ENCODE measurements at regions not wholly inside any gene's neighbourhood (a gene's known extent, or its start where the extent isn't known, plus 50 kb on each side); places are given as distances from the start of the nearest gene placed in this dataset.

GRCh38 chr2:239516954-239517305 is 116.1 kb upstream of the HDAC4 start:
- H3K4me1 Mint-ChIP-seq: no peaks in the 10 kb centered on the region
- no peak overlapping the region for H3K4me3 Mint-ChIP-seq
- DNase-seq: no peak
- ChIA-PET POLR2A (no interaction called here), CTCF (no interaction called here)
- no peak overlapping the region for H3K4me3 ChIP-seq (ENCODE audit: low read length)
- H3K9me3 Mint-ChIP-seq: peaks cover 0 to 4% (median 2%) of the 10 kb centered on the region in 5 donors
- H3K36me3 ChIP-seq (ENCODE audit: insufficient read depth, low read length): no peaks in the 10 kb centered on the region
- no peaks in the 10 kb centered on the region for H3K27me3 ChIP-seq (ENCODE audit: insufficient read depth, low read length, poor library complexity, severe bottlenecking)
- peak overlapping the region in 1 of 8 donors; percentile 51 for H3K27ac Mint-ChIP-seq
- peaks cover 0 to 2% of the 10 kb centered on the region in 2 donors for H3K27me3 Mint-ChIP-seq
- H3K4me1 ChIP-seq (ENCODE audit: insufficient read depth, low read length): no peaks in the 10 kb centered on the region
- H3K27ac ChIP-seq (ENCODE audit: low read depth, low read length): no peak overlapping the region
- H3K36me3 Mint-ChIP-seq: no peaks in the 10 kb centered on the region
- H3K9me3 ChIP-seq (ENCODE audit: low read length): no peaks in the 10 kb centered on the region

- Histone ChIP-seq H3K9me3 (ENCODE audit: low read length) (no peaks in the 10 kb centered on the region), H3K4me1 (ENCODE audit: insufficient read depth, low read length) (no peaks in the 10 kb centered on the region), H3K27me3 (ENCODE audit: insufficient read depth, low read length, poor library complexity, severe bottlenecking) (no peaks in the 10 kb centered on the region), H3K4me3 (ENCODE audit: low read length) (no peak overlapping the region), H3K27ac (ENCODE audit: low read depth, low read length) (no peak overlapping the region), H3K36me3 (ENCODE audit: insufficient read depth, low read length) (no peaks in the 10 kb centered on the region)
- no peaks in the 10 kb centered on the region for H3K36me3 Mint-ChIP-seq
- H3K4me1 Mint-ChIP-seq: no peaks in the 10 kb centered on the region
- ChIA-PET POLR2A (no interaction called here), CTCF (no interaction called here)
- peaks cover 0 to 6% (median 2%) of the 10 kb centered on the region in 5 donors for H3K9me3 Mint-ChIP-seq
- no peak overlapping the region for H3K27ac Mint-ChIP-seq
- no peak overlapping the region for H3K4me3 Mint-ChIP-seq
- H3K27me3 Mint-ChIP-seq: peaks cover 0 to 2% of the 10 kb centered on the region in 2 donors
- DNase-seq: no peak
Observed at GRCh38 chr2:239516286-239516953, 115.6 kb upstream of the HDAC4 start.

DNA sequence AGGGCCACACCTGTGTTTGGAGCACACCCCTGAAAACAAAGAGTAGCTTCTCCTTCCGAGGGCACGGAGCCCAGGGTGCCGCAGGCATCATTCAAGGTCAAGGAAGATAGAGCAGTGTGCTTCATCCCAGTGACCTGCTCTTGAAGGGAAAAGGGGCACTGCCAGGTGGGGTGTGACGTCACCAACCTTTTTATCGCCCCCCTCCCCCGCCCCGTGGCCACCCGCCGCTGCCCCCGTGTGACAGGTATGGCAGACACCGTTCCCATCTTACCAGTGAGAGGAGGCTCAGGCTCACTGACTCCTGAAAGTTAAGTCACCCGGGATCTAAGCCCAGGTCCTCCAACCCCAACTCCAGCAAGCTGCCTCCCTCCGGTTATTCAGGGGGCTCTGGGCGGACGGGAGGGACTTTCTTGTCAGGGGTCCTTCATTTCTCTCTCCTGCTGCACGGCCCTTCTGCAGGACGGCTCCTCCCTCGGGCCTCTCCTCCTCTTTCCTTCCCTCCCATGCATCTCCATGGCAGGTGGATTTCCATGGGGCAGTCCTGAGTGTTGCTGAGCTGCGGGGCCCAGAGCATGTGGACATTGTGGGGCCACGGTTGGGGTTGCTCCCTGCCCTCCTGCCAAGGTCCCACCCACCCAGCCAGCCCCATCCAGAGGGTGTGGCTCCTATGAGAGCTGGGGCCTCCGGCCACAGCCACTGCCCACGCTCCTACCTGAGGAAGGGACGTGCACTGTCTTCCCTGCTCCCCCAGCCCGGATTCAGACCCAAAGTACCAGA is 114.1 kb upstream of the HDAC4 start:
- Histone ChIP-seq H3K9me3 (ENCODE audit: low read length) (no peaks in the 10 kb centered on the region), H3K27me3 (ENCODE audit: insufficient read depth, low read length, poor library complexity, severe bottlenecking) (no peaks in the 10 kb centered on the region), H3K4me1 (ENCODE audit: insufficient read depth, low read length) (no peaks in the 10 kb centered on the region), H3K36me3 (ENCODE audit: insufficient read depth, low read length) (no peaks in the 10 kb centered on the region), H3K27ac (ENCODE audit: low read depth, low read length) (no peak overlapping the region), H3K4me3 (ENCODE audit: low read length) (no peak overlapping the region)
- ChIA-PET CTCF (no interaction called here), POLR2A (no interaction called here)
- no peak for DNase-seq
- peaks cover 0 to 6% (median 2%) of the 10 kb centered on the region in 5 donors for H3K9me3 Mint-ChIP-seq
- H3K36me3 Mint-ChIP-seq: no peaks in the 10 kb centered on the region
- H3K27me3 Mint-ChIP-seq: peaks cover 0 to 2% of the 10 kb centered on the region in 2 donors
- no peak overlapping the region for H3K4me3 Mint-ChIP-seq
- no peak overlapping the region for H3K27ac Mint-ChIP-seq
- H3K4me1 Mint-ChIP-seq: no peaks in the 10 kb centered on the region

- Mint-ChIP-seq H3K36me3 (no peaks in the 10 kb centered on the region), H3K4me1 (no peaks in the 10 kb centered on the region), H3K9me3 (peaks cover 0 to 8% (median 2%) of the 10 kb centered on the region in 5 donors), H3K4me3 (no peak overlapping the region), H3K27me3 (peaks cover 0 to 3% of the 10 kb centered on the region in 2 donors), H3K27ac (no peak overlapping the region)
- no peak overlapping the region for H3K27ac ChIP-seq (ENCODE audit: low read depth, low read length)
- POLR2A ChIA-PET: no interaction called here
- no peaks in the 10 kb centered on the region for H3K36me3 ChIP-seq (ENCODE audit: insufficient read depth, low read length)
- no peaks in the 10 kb centered on the region for H3K4me1 ChIP-seq (ENCODE audit: insufficient read depth, low read length)
- no peaks in the 10 kb centered on the region for H3K27me3 ChIP-seq (ENCODE audit: insufficient read depth, low read length, poor library complexity, severe bottlenecking)
- CTCF ChIA-PET: no interaction called here
- no peak for DNase-seq
- H3K9me3 ChIP-seq (ENCODE audit: low read length): no peaks in the 10 kb centered on the region
- no peak overlapping the region for H3K4me3 ChIP-seq (ENCODE audit: low read length)
Observed at GRCh38 chr2:239512054-239512453, 111.2 kb upstream of the HDAC4 start.

GRCh38 chr2:239509373-239510143 is 108.7 kb upstream of the HDAC4 start:
- H3K4me1 Mint-ChIP-seq: no peaks in the 10 kb centered on the region
- peaks cover 0 to 3% of the 10 kb centered on the region in 2 donors for H3K27me3 Mint-ChIP-seq
- H3K36me3 Mint-ChIP-seq: no peaks in the 10 kb centered on the region
- H3K9me3 Mint-ChIP-seq: peaks cover 0 to 8% (median 2%) of the 10 kb centered on the region in 5 donors
- no peak for DNase-seq
- H3K4me1 ChIP-seq (ENCODE audit: insufficient read depth, low read length): no peaks in the 10 kb centered on the region
- no peak overlapping the region for H3K4me3 Mint-ChIP-seq
- no peak overlapping the region for H3K27ac ChIP-seq (ENCODE audit: low read depth, low read length)
- no peaks in the 10 kb centered on the region for H3K27me3 ChIP-seq (ENCODE audit: insufficient read depth, low read length, poor library complexity, severe bottlenecking)
- H3K36me3 ChIP-seq (ENCODE audit: insufficient read depth, low read length): no peaks in the 10 kb centered on the region
- H3K27ac Mint-ChIP-seq: no peak overlapping the region
- no peaks in the 10 kb centered on the region for H3K9me3 ChIP-seq (ENCODE audit: low read length)
- CTCF ChIA-PET: no interaction called here
- POLR2A ChIA-PET: no interaction called here
- H3K4me3 ChIP-seq (ENCODE audit: low read length): no peak overlapping the region

DNA sequence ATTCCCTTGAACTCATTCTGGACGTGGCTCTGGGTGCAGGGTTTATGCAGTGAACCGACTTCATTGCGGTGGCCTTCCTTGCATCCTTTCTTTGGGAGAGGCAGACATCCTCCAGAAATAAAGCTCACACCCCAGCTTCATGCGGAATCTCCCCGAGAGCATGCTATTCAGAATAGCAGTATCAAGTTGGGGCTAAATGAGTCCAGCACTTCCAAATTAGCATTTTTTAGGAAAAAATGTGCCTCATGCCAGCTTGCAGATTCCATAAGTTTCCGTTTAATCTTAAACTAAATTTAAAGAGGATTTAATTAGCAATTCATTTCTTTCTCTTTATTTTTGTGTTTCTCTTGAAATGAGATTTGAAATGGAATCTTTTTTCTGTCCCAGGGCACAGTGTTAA is 107.4 kb upstream of the HDAC4 start:
- Histone ChIP-seq H3K4me1 (ENCODE audit: insufficient read depth, low read length) (no peaks in the 10 kb centered on the region), H3K27ac (ENCODE audit: low read depth, low read length) (no peak overlapping the region), H3K27me3 (ENCODE audit: insufficient read depth, low read length, poor library complexity, severe bottlenecking) (no peaks in the 10 kb centered on the region), H3K9me3 (ENCODE audit: low read length) (no peaks in the 10 kb centered on the region), H3K4me3 (ENCODE audit: low read length) (no peak overlapping the region), H3K36me3 (ENCODE audit: insufficient read depth, low read length) (no peaks in the 10 kb centered on the region)
- no peaks in the 10 kb centered on the region for H3K36me3 Mint-ChIP-seq
- DNase-seq: no peak
- ChIA-PET CTCF (no interaction called here), POLR2A (no interaction called here)
- no peaks in the 10 kb centered on the region for H3K4me1 Mint-ChIP-seq
- peaks cover 0 to 8% (median 2%) of the 10 kb centered on the region in 5 donors for H3K9me3 Mint-ChIP-seq
- H3K4me3 Mint-ChIP-seq: no peak overlapping the region
- peaks cover 0 to 3% of the 10 kb centered on the region in 2 donors for H3K27me3 Mint-ChIP-seq
- H3K27ac Mint-ChIP-seq: no peak overlapping the region

GRCh38 chr2:239507576-239508258 is 106.9 kb upstream of the HDAC4 start:
- Histone ChIP-seq H3K4me1 (ENCODE audit: insufficient read depth, low read length) (no peaks in the 10 kb centered on the region), H3K36me3 (ENCODE audit: insufficient read depth, low read length) (no peaks in the 10 kb centered on the region), H3K4me3 (ENCODE audit: low read length) (no peak overlapping the region), H3K27ac (ENCODE audit: low read depth, low read length) (no peak overlapping the region), H3K9me3 (ENCODE audit: low read length) (no peaks in the 10 kb centered on the region), H3K27me3 (ENCODE audit: insufficient read depth, low read length, poor library complexity, severe bottlenecking) (no peaks in the 10 kb centered on the region)
- H3K27ac Mint-ChIP-seq: no peak overlapping the region
- ChIA-PET CTCF (no interaction called here), POLR2A (no interaction called here)
- H3K27me3 Mint-ChIP-seq: peaks cover 0 to 3% of the 10 kb centered on the region in 2 donors
- no peaks in the 10 kb centered on the region for H3K4me1 Mint-ChIP-seq
- no peaks in the 10 kb centered on the region for H3K36me3 Mint-ChIP-seq
- no peak overlapping the region for H3K4me3 Mint-ChIP-seq
- H3K9me3 Mint-ChIP-seq: peaks cover 0 to 8% (median 0%) of the 10 kb centered on the region in 5 donors
- no peak for DNase-seq

GRCh38 chr2:239506961-239507360 is 106.1 kb upstream of the HDAC4 start:
- Mint-ChIP-seq H3K27me3 (peaks cover 3% of the 10 kb centered on the region in 2 donors), H3K27ac (no peak overlapping the region), H3K36me3 (no peaks in the 10 kb centered on the region), H3K4me3 (no peak overlapping the region), H3K9me3 (peaks cover 0 to 5% (median 0%) of the 10 kb centered on the region in 5 donors), H3K4me1 (no peaks in the 10 kb centered on the region)
- Histone ChIP-seq H3K36me3 (ENCODE audit: insufficient read depth, low read length) (no peaks in the 10 kb centered on the region), H3K4me3 (ENCODE audit: low read length) (no peak overlapping the region), H3K4me1 (ENCODE audit: insufficient read depth, low read length) (no peaks in the 10 kb centered on the region), H3K9me3 (ENCODE audit: low read length) (no peaks in the 10 kb centered on the region), H3K27me3 (ENCODE audit: insufficient read depth, low read length, poor library complexity, severe bottlenecking) (no peaks in the 10 kb centered on the region), H3K27ac (ENCODE audit: low read depth, low read length) (no peak overlapping the region)
- CTCF ChIA-PET: no interaction called here
- DNase-seq: no peak
- POLR2A ChIA-PET: no interaction called here

Measured in CD8-positive, alpha-beta memory T cell (primary cell).